Smooth muscle cell (in vitro differentiated cells): ENCODE measurements at regions not wholly inside any gene's neighbourhood (a gene's known extent, or its start where the extent isn't known, plus 50 kb on each side); places are given as distances from the start of the nearest gene placed in this dataset.

Source experiments
- DNase-seq: peaks from one replicate; lab custom pipeline; 2025; ENCODE audit not compliant: unreplicated experiment; lab: John Stamatoyannopoulos, UW
- H2AFZ ChIP-seq: fragments of 200-600 bp; sonication (generic); 2 replicates; pipeline ENCODE4 v1.6.0; 2016; ENCODE audit warnings: antibody characterized with exemption, low read depth, mild to moderate bottlenecking
- H3F3A ChIP-seq: fragments of 200-600 bp; sonication (generic); 2 replicates; pipeline ENCODE4 v1.6.0; 2017; ENCODE audit warnings: antibody characterized with exemption, low read depth
- H3K27ac ChIP-seq: fragments of 200-600 bp; sonication (generic); 2 replicates; pipeline ENCODE4 v1.5.1; 2016; ENCODE audit warnings: low read depth, mild to moderate bottlenecking
- H3K27me3 ChIP-seq: fragments of 200-600 bp; sonication (generic); 2 replicates; pipeline ENCODE4 v1.6.1; 2016; ENCODE audit warnings: low read depth, mild to moderate bottlenecking
- H3K36me3 ChIP-seq: fragments of 200-600 bp; sonication (generic); 2 replicates; pipeline ENCODE4 v1.5.1; 2016; ENCODE audit warnings: low read depth
- H3K4me1 ChIP-seq: fragments of 200-600 bp; sonication (generic); 2 replicates; pipeline ENCODE4 v1.5.1; 2016; ENCODE audit warnings: low read depth
- H3K4me2 ChIP-seq: fragments of 200-600 bp; sonication (generic); 2 replicates; pipeline ENCODE4 v1.6.0; 2016; ENCODE audit warnings: mild to moderate bottlenecking
- H3K4me3 ChIP-seq: fragments of 200-600 bp; sonication (generic); 2 replicates; pipeline ENCODE4 v1.5.1; 2016; ENCODE audit warnings: mild to moderate bottlenecking
- H3K79me2 ChIP-seq: fragments of 200-600 bp; sonication (generic); 2 replicates; pipeline ENCODE4 v1.6.0; 2016; ENCODE audit warnings: low read depth, mild to moderate bottlenecking
- H3K9ac ChIP-seq: fragments of 200-600 bp; sonication (generic); 2 replicates; pipeline ENCODE4 v1.6.0; 2016; ENCODE audit warnings: low read depth
- H3K9me3 ChIP-seq: fragments of 200-600 bp; sonication (generic); replicated peaks from 2 replicates; pipeline ENCODE4 v1.5.1; 2016; ENCODE audit warnings: low read depth
- H4K20me1 ChIP-seq: fragments of 200-600 bp; sonication (generic); 2 replicates; pipeline ENCODE4 v1.6.0; 2016; ENCODE audit warnings: low read depth
- WGBS: methylation state at CpG from one replicate; pipeline ENCODE4 v1.1.7; 2016; ENCODE audit warnings: low lambda C conversion rate; 5-methylcytosine and 5-hydroxymethylcytosine counted together
- TF ChIP-seq, protein P1 (sequence below): fragments of 200-600 bp; sonication (generic); IDR thresholded peaks from 2 replicates; pipeline ENCODE4 v1.5.1; 2017; ENCODE audit warnings: borderline replicate concordance, mild to moderate bottlenecking, antibody characterized with exemption; ENCODE audit not compliant: insufficient read depth, poor library complexity, severe bottlenecking

DNA sequence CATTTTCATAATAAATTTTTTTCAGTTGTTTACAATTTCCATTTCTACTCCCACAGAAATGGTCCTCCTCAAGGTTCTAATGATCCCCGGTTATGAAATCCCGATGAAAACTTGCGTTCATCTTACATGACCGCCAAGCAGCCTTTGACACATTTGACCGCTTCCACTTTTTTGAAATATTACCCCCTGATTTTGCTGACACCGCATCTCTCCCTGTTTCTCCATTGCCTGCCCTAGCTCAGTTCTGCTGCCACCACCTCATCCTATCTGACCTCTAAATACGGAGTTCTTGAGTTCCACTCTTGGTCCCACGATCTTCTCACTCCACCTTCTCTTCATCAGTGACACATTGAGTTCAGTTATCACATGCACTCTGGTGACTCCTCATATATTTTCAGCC lies 74.1 kb downstream of the SLC35B3 start:
- Histone ChIP-seq H3K9ac (no peak overlapping the region), H2AFZ (no peak overlapping the region), H4K20me1 (no peaks in the 10 kb centered on the region), H3K4me1 (no peaks in the 10 kb centered on the region), H3K27me3 (peaks cover 3% of the 10 kb centered on the region), H3K79me2 (no peaks in the 10 kb centered on the region), H3K9me3 (no peaks in the 10 kb centered on the region), H3F3A (no peaks in the 10 kb centered on the region), H3K27ac (no peak overlapping the region), H3K4me3 (no peak overlapping the region), H3K4me2 (no peak overlapping the region), H3K36me3 (no peaks in the 10 kb centered on the region)
- DNase-seq: no peak
- TF ChIP-seq, protein P1, sequence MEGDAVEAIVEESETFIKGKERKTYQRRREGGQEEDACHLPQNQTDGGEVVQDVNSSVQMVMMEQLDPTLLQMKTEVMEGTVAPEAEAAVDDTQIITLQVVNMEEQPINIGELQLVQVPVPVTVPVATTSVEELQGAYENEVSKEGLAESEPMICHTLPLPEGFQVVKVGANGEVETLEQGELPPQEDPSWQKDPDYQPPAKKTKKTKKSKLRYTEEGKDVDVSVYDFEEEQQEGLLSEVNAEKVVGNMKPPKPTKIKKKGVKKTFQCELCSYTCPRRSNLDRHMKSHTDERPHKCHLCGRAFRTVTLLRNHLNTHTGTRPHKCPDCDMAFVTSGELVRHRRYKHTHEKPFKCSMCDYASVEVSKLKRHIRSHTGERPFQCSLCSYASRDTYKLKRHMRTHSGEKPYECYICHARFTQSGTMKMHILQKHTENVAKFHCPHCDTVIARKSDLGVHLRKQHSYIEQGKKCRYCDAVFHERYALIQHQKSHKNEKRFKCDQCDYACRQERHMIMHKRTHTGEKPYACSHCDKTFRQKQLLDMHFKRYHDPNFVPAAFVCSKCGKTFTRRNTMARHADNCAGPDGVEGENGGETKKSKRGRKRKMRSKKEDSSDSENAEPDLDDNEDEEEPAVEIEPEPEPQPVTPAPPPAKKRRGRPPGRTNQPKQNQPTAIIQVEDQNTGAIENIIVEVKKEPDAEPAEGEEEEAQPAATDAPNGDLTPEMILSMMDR: no peak
- 97% methylated on average over 8 of the region's 8 CpGs for WGBS

DNA sequence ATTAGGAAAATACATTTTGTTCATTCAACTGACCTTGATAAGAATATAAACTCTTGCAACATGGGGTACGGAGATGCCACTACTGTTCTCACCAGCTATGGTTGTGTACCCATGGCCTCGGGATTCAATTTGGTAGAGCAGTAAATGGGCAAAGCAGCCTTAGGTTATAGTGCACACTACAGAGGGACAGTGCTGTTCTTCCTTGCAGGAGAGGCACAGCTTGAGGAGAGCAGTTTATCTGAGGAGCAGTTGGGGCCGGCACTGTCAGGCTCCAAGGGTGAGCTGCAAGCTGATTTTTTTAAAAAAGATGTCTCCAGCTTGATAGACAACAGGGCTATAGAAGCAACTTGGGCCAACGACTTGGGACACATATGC lies 82.4 kb downstream of the SLC35B3 start:
- WGBS: 84% methylated on average over 4 of the region's 4 CpGs
- Histone ChIP-seq H3K9ac (no peak overlapping the region), H3F3A (no peaks in the 10 kb centered on the region), H3K4me3 (no peak overlapping the region), H3K27ac (no peak overlapping the region), H3K36me3 (no peaks in the 10 kb centered on the region), H3K27me3 (no peaks in the 10 kb centered on the region), H2AFZ (no peak overlapping the region), H3K79me2 (no peaks in the 10 kb centered on the region), H3K4me1 (no peaks in the 10 kb centered on the region), H3K9me3 (no peaks in the 10 kb centered on the region), H3K4me2 (no peak overlapping the region), H4K20me1 (no peaks in the 10 kb centered on the region)
- TF ChIP-seq, protein P1: no peak
- DNase-seq: no peak

- H3K36me3 ChIP-seq: no peaks in the 10 kb centered on the region
These were observed 82.9 kb downstream of the SLC35B3 start for GRCh38 chr6:8352335-8352965.

More at GRCh38 chr6:8352335-8352965, 82.9 kb downstream of the SLC35B3 start:
- Histone ChIP-seq H3K79me2 (no peaks in the 10 kb centered on the region), H3K4me2 (no peak overlapping the region), H3K9me3 (no peaks in the 10 kb centered on the region), H3K4me1 (no peaks in the 10 kb centered on the region), H2AFZ (no peak overlapping the region), H4K20me1 (no peaks in the 10 kb centered on the region), H3K9ac (no peak overlapping the region), H3K27me3 (no peaks in the 10 kb centered on the region), H3K4me3 (no peak overlapping the region), H3K27ac (no peak overlapping the region), H3F3A (no peaks in the 10 kb centered on the region)
- 90% methylated on average over 1 of the region's 1 CpG for WGBS
- TF ChIP-seq, protein P1: no peak
- no peak for DNase-seq
